PC-3 (cell line): ENCODE measurements at regions not wholly inside any gene's neighbourhood (a gene's known extent, or its start where the extent isn't known, plus 50 kb on each side); places are given as distances from the start of the nearest gene placed in this dataset.

ENCODE experiments used
- CTCF ChIP-seq: fragments of 300-600 bp; sonication (generic); conservative IDR thresholded peaks from 2 replicates; pipeline ENCODE4 v1.5.1; 2017; ENCODE audit warnings: antibody characterized with exemption, low read depth, mild to moderate bottlenecking, low read length
- EZH2 ChIP-seq: fragments of 300-600 bp; sonication (generic); IDR thresholded peaks from one replicate; pipeline ENCODE4 v1.6.1; 2017; ENCODE audit warnings: antibody characterized with exemption, mild to moderate bottlenecking, low read length; ENCODE audit not compliant: unreplicated experiment
- EZH2phosphoT487 ChIP-seq: fragments of 300-600 bp; sonication (generic); IDR thresholded peaks from 2 replicates; pipeline ENCODE4 v1.6.1; 2018; ENCODE audit warnings: mild to moderate bottlenecking, antibody characterized with exemption, low read length, borderline replicate concordance

GRCh38 chr5:63409737-63410136 is 552.5 kb downstream of the HTR1A start:
- no peak for TF ChIP-seq CTCF
- no peak for TF ChIP-seq EZH2
- TF ChIP-seq EZH2phosphoT487 = no peak
